ENCODE measurements at regions not wholly inside any gene's neighbourhood (a gene's known extent, or its start where the extent isn't known, plus 50 kb on each side); places are given as distances from the start of the nearest gene placed in this dataset.

GRCh38 chr10:123303581-123304337, 149.6 kb downstream of the BUB3 start:
- ATAC-seq: no peak
- TF ChIP-seq CTCF (IDR thresholded peaks at IDR 0.05): no peak

DNA sequence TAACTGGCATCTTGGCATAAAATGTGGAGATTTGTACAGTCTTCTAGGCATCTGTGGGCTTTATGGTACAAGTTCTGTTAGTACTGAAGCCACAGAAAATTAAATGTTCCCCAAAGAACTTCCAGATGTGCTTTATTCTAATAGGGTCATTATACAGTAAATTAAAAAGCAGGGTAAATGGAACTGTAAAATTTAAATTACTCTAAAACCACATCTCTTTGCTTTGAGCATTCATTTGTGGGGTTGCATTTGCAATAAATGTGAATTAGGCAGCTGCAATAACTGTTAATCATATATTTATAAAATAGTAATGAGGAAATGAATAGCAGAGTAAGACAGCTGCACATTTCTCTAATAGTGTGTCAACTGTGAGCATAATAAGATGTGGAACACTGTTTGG, 151.5 kb downstream of the BUB3 start:
- no peaks in the 10 kb centered on the region for H3K27me3 ChIP-seq (ENCODE audit: insufficient read depth in 3 of 3, low read length in 2 of 3)

More at GRCh38 chr10:123303581-123304337, 149.6 kb downstream of the BUB3 start:
- no peak for DNase-seq
- H3K4me1 ChIP-seq: no peaks in the 10 kb centered on the region
- H3K27me3 ChIP-seq (ENCODE audit: insufficient read depth in 3 of 3, low read length in 2 of 3): no peaks in the 10 kb centered on the region
- H3K4me3 ChIP-seq: no peak overlapping the region
- intact Hi-C loops (cut with DNase I): no loop called here
- H3K27ac ChIP-seq: no peak overlapping the region
- H3K36me3 ChIP-seq (ENCODE audit: insufficient read depth in 1 of 2, low read depth in 1 of 2): no peaks in the 10 kb centered on the region
- WGBS, 3 donors: 78 to 88% (median 86%) methylated on average over 6 of the region's 6 CpGs
- H3K9me3 ChIP-seq: no peaks in the 10 kb centered on the region

GRCh38 chr10:123306290-123306689, 152.1 kb downstream of the BUB3 start:
- Histone ChIP-seq H3K4me1 (no peaks in the 10 kb centered on the region), H3K4me3 (no peak overlapping the region), H3K36me3 (ENCODE audit: insufficient read depth in 1 of 2, low read depth in 1 of 2) (no peaks in the 10 kb centered on the region), H3K27me3 (ENCODE audit: insufficient read depth in 3 of 3, low read length in 2 of 3) (no peaks in the 10 kb centered on the region), H3K27ac (no peak overlapping the region), H3K9me3 (no peaks in the 10 kb centered on the region)
- TF ChIP-seq CTCF (IDR thresholded peaks at IDR 0.05): no peak
- 69 to 79% (median 73%) methylated on average over 7 of the region's 7 CpGs for WGBS, 3 donors
- no peak for DNase-seq
- ATAC-seq: no peak
- intact Hi-C loops (cut with DNase I): no loop called here

More for the DNA sequence above, 151.5 kb downstream of the BUB3 start:
- H3K4me3 ChIP-seq: no peak overlapping the region
- H3K4me1 ChIP-seq: no peaks in the 10 kb centered on the region
- DNase-seq (no peak), ATAC-seq (no peak)
- no peak for TF ChIP-seq CTCF (IDR thresholded peaks at IDR 0.05)
- H3K9me3 ChIP-seq: no peaks in the 10 kb centered on the region
- no peak overlapping the region for H3K27ac ChIP-seq
- H3K36me3 ChIP-seq (ENCODE audit: insufficient read depth in 1 of 2, low read depth in 1 of 2): no peaks in the 10 kb centered on the region
- intact Hi-C loops (cut with DNase I): no loop called here

DNA sequence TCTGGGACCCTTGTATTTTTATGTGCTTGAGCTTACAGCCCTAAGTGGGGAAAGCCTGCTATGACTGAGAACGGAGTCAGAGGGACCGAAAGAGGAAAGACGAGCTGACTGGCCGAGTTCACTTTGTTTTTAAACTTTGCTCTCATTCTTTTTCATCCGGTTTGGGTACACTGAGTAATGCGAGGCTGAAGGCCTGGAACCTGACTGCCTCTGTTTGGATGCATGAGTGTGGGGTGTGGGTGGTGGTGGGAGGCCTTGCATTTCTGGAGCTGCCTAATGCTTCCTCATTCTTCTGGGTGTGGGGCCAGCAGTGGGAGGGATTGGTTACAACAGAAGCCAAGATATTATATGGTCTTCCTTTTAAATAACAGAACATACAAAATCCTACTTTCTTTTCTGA, 155.5 kb downstream of the BUB3 start:
- WGBS, 3 donors: 53 to 61% (median 60%) methylated on average over 6 of the region's 6 CpGs
- intact Hi-C loops (cut with DNase I): no loop called here
- H3K9me3 ChIP-seq: no peaks in the 10 kb centered on the region
- H3K36me3 ChIP-seq (ENCODE audit: insufficient read depth in 1 of 2, low read depth in 1 of 2): no peaks in the 10 kb centered on the region
- no peak overlapping the region for H3K4me3 ChIP-seq
- no peak for TF ChIP-seq CTCF (IDR thresholded peaks at IDR 0.05)
- no peak for DNase-seq
- ATAC-seq: no peak
- H3K4me1 ChIP-seq: no peaks in the 10 kb centered on the region
- H3K27ac ChIP-seq: no peak overlapping the region
- H3K27me3 ChIP-seq (ENCODE audit: insufficient read depth in 3 of 3, low read length in 2 of 3): no peaks in the 10 kb centered on the region

GRCh38 chr10:123316776-123317175, 162.6 kb downstream of the BUB3 start:
- no peaks in the 10 kb centered on the region for H3K4me1 ChIP-seq
- TF ChIP-seq CTCF (IDR thresholded peaks at IDR 0.05): no peak
- no peak overlapping the region for H3K4me3 ChIP-seq
- H3K27me3 ChIP-seq (ENCODE audit: insufficient read depth in 3 of 3, low read length in 2 of 3): no peaks in the 10 kb centered on the region
- H3K27ac ChIP-seq: no peak overlapping the region
- intact Hi-C loops (cut with DNase I): no loop called here
- 85 to 93% (median 91%) methylated on average over 1 of the region's 1 CpG for WGBS, 3 donors
- no peaks in the 10 kb centered on the region for H3K36me3 ChIP-seq (ENCODE audit: insufficient read depth in 1 of 2, low read depth in 1 of 2)
- ATAC-seq (no peak), DNase-seq (no peak)
- H3K9me3 ChIP-seq: no peaks in the 10 kb centered on the region
